H1 (cell line): ENCODE measurements at regions not wholly inside any gene's neighbourhood (a gene's known extent, or its start where the extent isn't known, plus 50 kb on each side); places are given as distances from the start of the nearest gene placed in this dataset.

Experiments
- CTCF ChIA-PET: fragments of 300-600 bp; sonication (Branson Sonifier 250); formaldehyde crosslinking; loops from one replicate; lab custom pipeline; 2021; ENCODE audit not compliant: partially characterized antibody; lab: Charles Lee
- POLR2A ChIA-PET: fragments of 300-600 bp; sonication (Branson Sonifier 250); formaldehyde crosslinking; loops from one replicate; lab custom pipeline; 2021; ENCODE audit warnings: inconsistent platforms; ENCODE audit not compliant: partially characterized antibody; lab: Charles Lee
- DNase-seq, 2 experiments: peaks; one replicate each; pipeline versions ENCODE4 v3.0.0 to v3.0.0-alpha.2; 2010 to 2022; ENCODE audit warnings: low spot score in 2 of 2, low read depth in 1 of 2, mixed read lengths in 1 of 2
- FAIRE-seq: peaks from 2 replicates; lab custom pipeline; 2011; peaks lifted over from hg19 to GRCh38; lab: Jason Lieb, UNC
- H2AFZ ChIP-seq: 2 replicates; pipeline ENCODE4 v1.8.1; 2012; ENCODE audit warnings: low read length, inconsistent platforms
- H2AK5ac ChIP-seq: 2 replicates; pipeline ENCODE4 v1.6.1; 2013; ENCODE audit warnings: low read depth, low read length
- H2BK120ac ChIP-seq: replicated peaks from 2 replicates; pipeline ENCODE3; 2013; ENCODE audit warnings: low read depth, low read length, inconsistent platforms
- H2BK12ac ChIP-seq: 2 replicates; pipeline ENCODE4 v1.6.1; 2013; ENCODE audit warnings: low read depth, low read length
- H2BK15ac ChIP-seq: 2 replicates; pipeline ENCODE4 v1.6.1; 2013; ENCODE audit warnings: low read length
- H2BK20ac ChIP-seq: 2 replicates; pipeline ENCODE4 v1.6.1; 2013; ENCODE audit warnings: low read length
- H2BK5ac ChIP-seq: 2 replicates; pipeline ENCODE4 v1.6.1; 2013; ENCODE audit warnings: low read depth, low read length
- H3K14ac ChIP-seq: 2 replicates; pipeline ENCODE4 v1.6.1; 2013; ENCODE audit warnings: inconsistent platforms; ENCODE audit not compliant: insufficient read length
- H3K18ac ChIP-seq: 2 replicates; pipeline ENCODE4 v1.6.1; 2013; ENCODE audit warnings: low read length; ENCODE audit errors: extremely low read depth
- H3K23ac ChIP-seq: 2 replicates; pipeline ENCODE4 v1.6.1; 2013; ENCODE audit warnings: inconsistent platforms; ENCODE audit not compliant: insufficient read length
- H3K23me2 ChIP-seq: 2 replicates; pipeline ENCODE4 v1.6.1; 2013; ENCODE audit warnings: low read depth, low read length
- H3K27ac ChIP-seq: 2 replicates; pipeline ENCODE4 v1.6.1; 2011; ENCODE audit warnings: low read depth, low read length, inconsistent platforms
- H3K27me3 ChIP-seq, 4 experiments: replicated peaks in 1 of 4; 1 replicate in 1 of 4; 2 replicates in 3 of 4; pipeline versions ENCODE4 v1.6.1 to v1.8.1; 2011 to 2013; ENCODE audit warnings: low read length in 3 of 4, mild to moderate bottlenecking in 3 of 4, inconsistent platforms in 2 of 4, mixed read lengths in 2 of 4, moderate library complexity in 1 of 4; ENCODE audit not compliant: control insufficient read depth in 3 of 4, insufficient read depth in 3 of 4; ENCODE audit errors: extremely low read depth in 1 of 4
- H3K36me3 ChIP-seq, 4 experiments: 2 replicates each; pipeline versions ENCODE4 v1.6.1 to v1.8.1; 2011 to 2013; ENCODE audit warnings: mild to moderate bottlenecking in 4 of 4, low read length in 3 of 4, moderate library complexity in 2 of 4, control low read depth in 1 of 4, inconsistent platforms in 1 of 4; ENCODE audit not compliant: insufficient read depth in 4 of 4, control insufficient read depth in 2 of 4
- H3K4ac ChIP-seq: replicated peaks from 2 replicates; pipeline ENCODE3; 2013; ENCODE audit warnings: low read length, low read depth, mixed read lengths, inconsistent platforms; ENCODE audit not compliant: insufficient read length
- H3K4me1 ChIP-seq, 4 experiments: replicated peaks in 1 of 4; 1 replicate in 1 of 4; 2 replicates in 3 of 4; pipeline versions ENCODE4 v1.6.1 to v1.8.1; 2011 to 2013; ENCODE audit warnings: low read length in 3 of 4, inconsistent platforms in 2 of 4, mixed read lengths in 1 of 4; ENCODE audit not compliant: insufficient read depth in 4 of 4, control insufficient read depth in 3 of 4
- H3K4me2 ChIP-seq, 2 experiments: 2 replicates each; pipeline versions ENCODE4 v1.6.1 to v1.8.1; 2011 to 2013; ENCODE audit warnings: low read depth in 2 of 2, low read length in 2 of 2, control low read depth in 1 of 2, inconsistent platforms in 1 of 2, mild to moderate bottlenecking in 1 of 2; ENCODE audit not compliant: insufficient read depth in 1 of 2
- H3K4me3 ChIP-seq, 4 experiments: fragments of 200-600, 300-600 bp in 1 of 4; sonication (generic), shearing (Covaris generic), sonication (Bioruptor Twin) in 1 of 4; 2 replicates each; pipeline versions ENCODE4 v1.5.1 to v1.8.1; 2011 to 2016; ENCODE audit warnings: low read length in 4 of 4, low read depth in 3 of 4, control low read depth in 2 of 4, inconsistent platforms in 2 of 4, mild to moderate bottlenecking in 2 of 4, mixed read lengths in 1 of 4, moderate library complexity in 1 of 4; ENCODE audit not compliant: insufficient read depth in 2 of 4; ENCODE audit errors: extremely low read depth in 1 of 4
- H3K56ac ChIP-seq: replicated peaks from 2 replicates; pipeline ENCODE3; 2013; ENCODE audit warnings: low read depth, mild to moderate bottlenecking, mixed read lengths, low read length, inconsistent platforms; ENCODE audit not compliant: insufficient read length
- H3K79me1 ChIP-seq: 2 replicates; pipeline ENCODE4 v1.6.1; 2013; ENCODE audit warnings: low read depth, low read length, control low read depth
- H3K79me2 ChIP-seq, 2 experiments: 2 replicates each; pipeline versions ENCODE4 v1.6.1 to v1.8.1; 2012 to 2013; ENCODE audit warnings: low read length in 2 of 2, mild to moderate bottlenecking in 2 of 2, inconsistent platforms in 1 of 2; ENCODE audit not compliant: insufficient read depth in 2 of 2, control insufficient read depth in 1 of 2
- H3K9ac ChIP-seq, 4 experiments: replicated peaks in 1 of 4; 1 replicate in 1 of 4; 2 replicates in 3 of 4; pipeline versions ENCODE4 v1.6.1 to v1.8.1; 2011 to 2013; ENCODE audit warnings: low read depth in 3 of 4, low read length in 3 of 4, control low read depth in 2 of 4, mild to moderate bottlenecking in 2 of 4, moderate library complexity in 2 of 4, inconsistent platforms in 1 of 4; ENCODE audit errors: extremely low read depth in 1 of 4
- H3K9me3 ChIP-seq, 2 experiments: 2 replicates each; pipeline versions ENCODE4 v1.6.1 to v1.8.1; 2012 to 2013; ENCODE audit warnings: mild to moderate bottlenecking in 2 of 2, moderate library complexity in 2 of 2, control low read depth in 1 of 2, inconsistent platforms in 1 of 2, low read depth in 1 of 2, low read length in 1 of 2, mixed read lengths in 1 of 2; ENCODE audit not compliant: insufficient read depth in 2 of 2
- H4K20me1 ChIP-seq, 2 experiments: replicated peaks in 1 of 2; 2 replicates each; pipeline versions ENCODE3 to v1.8.1; 2011 to 2013; ENCODE audit warnings: inconsistent platforms in 2 of 2, low read length in 2 of 2, mild to moderate bottlenecking in 1 of 2; ENCODE audit not compliant: insufficient read depth in 2 of 2, control insufficient read depth in 1 of 2
- H4K5ac ChIP-seq: 2 replicates; pipeline ENCODE4 v1.6.1; 2013; ENCODE audit warnings: low read length, low read depth, mixed read lengths, inconsistent platforms; ENCODE audit not compliant: insufficient read length
- H4K8ac ChIP-seq: 2 replicates; pipeline ENCODE4 v1.8.0; 2013; ENCODE audit warnings: mild to moderate bottlenecking, moderate library complexity, low read length, inconsistent platforms; ENCODE audit not compliant: insufficient read depth; ENCODE audit errors: extremely low read depth
- H4K91ac ChIP-seq: replicated peaks from 2 replicates; pipeline ENCODE3; 2013; ENCODE audit warnings: low read length, mixed read lengths, inconsistent platforms; ENCODE audit not compliant: insufficient read length
- ASH2L ChIP-seq: fragments of 200-600, 300-600 bp; sonication (generic); IDR thresholded peaks from one replicate; pipeline ENCODE4 v1.7.1; 2017; ENCODE audit warnings: low read length
- CREB1 ChIP-seq: IDR thresholded peaks from 2 replicates; pipeline ENCODE4 v1.6.1; 2012; ENCODE audit warnings: inconsistent platforms
- CTCF ChIP-seq, 3 experiments: IDR thresholded peaks; 1 replicate in 2 of 3; 2 replicates in 1 of 3; pipeline versions ENCODE4 v1.5.1 to v1.6.1; 2011; ENCODE audit warnings: low read length in 3 of 3, mild to moderate bottlenecking in 3 of 3, inconsistent platforms in 2 of 3, low read depth in 1 of 3, moderate library complexity in 1 of 3; ENCODE audit not compliant: insufficient read depth in 1 of 3; ENCODE audit errors: control extremely low read depth in 1 of 3
- HDAC6 ChIP-seq: IDR thresholded peaks from one replicate; pipeline ENCODE4 v1.7.1; 2012; ENCODE audit warnings: low read depth, mild to moderate bottlenecking, inconsistent platforms, low read length, moderate library complexity
- KDM4A ChIP-seq: IDR thresholded peaks from one replicate; pipeline ENCODE4 v1.7.1; 2012; ENCODE audit warnings: low read depth, mild to moderate bottlenecking, moderate library complexity, low read length, inconsistent platforms; ENCODE audit not compliant: severe bottlenecking
- RAD21 ChIP-seq, 2 experiments: IDR thresholded peaks in 1 of 2; conservative IDR thresholded peaks in 1 of 2; 2 replicates each; pipeline ENCODE4 v1.6.1; 2011; ENCODE audit warnings: low read depth in 2 of 2, low read length in 2 of 2, improper control_type of control experiment in 1 of 2, inconsistent platforms in 1 of 2, mild to moderate bottlenecking in 1 of 2, moderate library complexity in 1 of 2
- SIRT6 ChIP-seq: IDR thresholded peaks from one replicate; pipeline ENCODE4 v1.7.1; 2012; ENCODE audit warnings: low read length, inconsistent platforms
- TAF7 ChIP-seq: optimal IDR thresholded peaks from 2 replicates; pipeline ENCODE3; 2011; ENCODE audit warnings: low read depth, mild to moderate bottlenecking, inconsistent platforms, low read length, moderate library complexity, borderline replicate concordance
- TBP ChIP-seq: IDR thresholded peaks from 2 replicates; pipeline ENCODE4 v1.6.1; 2011; ENCODE audit warnings: low read depth, low read length, improper control_type of control experiment
- WGBS, 2 experiments: shearing (Covaris generic) in 1 of 2; methylation state at CpG; one replicate each; pipeline versions ENCODE4 v1.1.6 to v1.1.7; 2013 to 2015; ENCODE audit warnings: low lambda C conversion rate in 2 of 2, mixed read lengths in 2 of 2, inconsistent platforms in 1 of 2, low coverage in 1 of 2, missing lambda C conversion rate in 1 of 2; ENCODE audit not compliant: insufficient replicate concordance in 2 of 2, insufficient coverage in 1 of 2, insufficient read length in 1 of 2; ENCODE audit errors: extremely low coverage in 1 of 2, missing lambda C conversion rate in 1 of 2; 5-methylcytosine and 5-hydroxymethylcytosine counted together

- Histone ChIP-seq H4K8ac (no peak overlapping the region), H4K20me1 (no peaks in the 10 kb centered on the region), H3K4me2 (no peak overlapping the region), H3K9me3 (no peaks in the 10 kb centered on the region), H3K4me1 (peaks cover 0 to 6% (median 2%) of the 10 kb centered on the region in 4 experiments; a peak in 3 of 7 replicates), H2BK120ac (no peak overlapping the region), H3K27me3 (no peaks in the 10 kb centered on the region; a peak in 1 of 7 replicates), H3K79me1 (no peaks in the 10 kb centered on the region), H2BK12ac (no peak overlapping the region), H4K5ac (no peak overlapping the region), H2BK5ac (no peak overlapping the region), H3K18ac (no peak overlapping the region), H3K79me2 (no peaks in the 10 kb centered on the region), H2AFZ (no peak overlapping the region), H3K27ac (no peak overlapping the region), H2BK20ac (no peak overlapping the region), H3K14ac (no peak overlapping the region), H3K36me3 (no peaks in the 10 kb centered on the region), H2AK5ac (no peak overlapping the region), H2BK15ac (no peak overlapping the region), H3K9ac (no peak overlapping the region), H3K4ac (no peak overlapping the region), H3K23ac (no peak overlapping the region), H3K4me3 (no peak overlapping the region), H3K23me2 (no peaks in the 10 kb centered on the region), H4K91ac (no peak overlapping the region), H3K56ac (no peak overlapping the region)
- ChIA-PET CTCF (no interaction called here), POLR2A (no interaction called here)
- no peak for TF ChIP-seq ASH2L
- no peak for TF ChIP-seq RAD21 (IDR thresholded peaks at IDR 0.05 in 1 of 2, conservative IDR thresholded peaks at IDR 0.05 in 1 of 2; ENCODE audit: low read depth in 2 of 2, low read length in 2 of 2)
- TF ChIP-seq KDM4A, result no peak
- TF ChIP-seq CREB1, result no peak
- TF ChIP-seq CTCF (IDR thresholded peaks at IDR 0.05; ENCODE audit: control extremely low read depth in 1 of 3, insufficient read depth in 1 of 3, low read depth in 1 of 3, low read length in 3 of 3), result no peak
- no peak for TF ChIP-seq TBP
- TF ChIP-seq TAF7, result no peak
- no peak for TF ChIP-seq HDAC6
- no peak for TF ChIP-seq SIRT6
- FAIRE-seq (no peak), DNase-seq (no peak)
- 90% methylated on average over 18 of the region's 20 CpGs; no CpG with 5 or more reads in 1 of the 2 experiments for WGBS, 2 experiments
These were observed 215.4 kb upstream of the C14orf180 start for GRCh38 chr14:104363891-104364760.
